CD4-positive, alpha-beta memory T cell (primary cell): ENCODE measurements at regions not wholly inside any gene's neighbourhood (a gene's known extent, or its start where the extent isn't known, plus 50 kb on each side); places are given as distances from the start of the nearest gene placed in this dataset.

Experiments
- CTCF ChIA-PET: fragments of 350-600 bp; sonication (Branson Sonifier 250); formaldehyde crosslinking; loops from one replicate; lab custom pipeline; 2021; ENCODE audit warnings: inconsistent platforms; ENCODE audit not compliant: partially characterized antibody; lab: Charles Lee
- POLR2A ChIA-PET: fragments of 350-600 bp; sonication (Branson Sonifier 250); formaldehyde crosslinking; loops from one replicate; lab custom pipeline; 2021; ENCODE audit not compliant: partially characterized antibody; lab: Charles Lee
- DNase-seq, 5 donors: peaks; one replicate each; pipeline versions ENCODE4 v3.0.0 to v3.0.0-alpha.2; 2020 to 2022; ENCODE audit warnings: mixed read lengths in 1 of 5
- H3K27ac ChIP-seq: one replicate; pipeline ENCODE4 v1.7.0; 2013; ENCODE audit warnings: low read depth, low read length
- H3K27me3 ChIP-seq: 2 replicates; pipeline ENCODE4 v1.7.0; 2013; ENCODE audit warnings: mild to moderate bottlenecking, low read length, moderate library complexity; ENCODE audit not compliant: insufficient read depth
- H3K36me3 ChIP-seq: 2 replicates; pipeline ENCODE4 v1.7.0; 2013; ENCODE audit warnings: mild to moderate bottlenecking, low read length, moderate library complexity; ENCODE audit not compliant: insufficient read depth
- H3K4me1 ChIP-seq: 2 replicates; pipeline ENCODE4 v1.7.0; 2013; ENCODE audit warnings: mild to moderate bottlenecking, low read length, moderate library complexity; ENCODE audit not compliant: insufficient read depth
- H3K4me3 ChIP-seq, 2 donors: one replicate each; pipeline ENCODE4 v1.7.0; 2013; ENCODE audit warnings: low read length in 2 of 2, mild to moderate bottlenecking in 1 of 2
- H3K9me3 ChIP-seq, 2 donors: one replicate each; pipeline ENCODE4 v1.7.0; 2013; ENCODE audit warnings: low read length in 2 of 2, control low read depth in 1 of 2; ENCODE audit not compliant: control insufficient read depth in 1 of 2
- H3K27ac Mint-ChIP-seq, 7 donors: one replicate each; pipeline ENCODE4 v1.8.0; 2020 to 2021; ENCODE audit warnings: mixed read lengths in 7 of 7, mild to moderate bottlenecking in 6 of 7, inconsistent platforms in 3 of 7, moderate library complexity in 3 of 7
- H3K27me3 Mint-ChIP-seq, 2 donors: one replicate each; pipeline ENCODE4 v1.8.0; 2020 to 2021; ENCODE audit warnings: mixed read lengths in 2 of 2
- H3K36me3 Mint-ChIP-seq, 2 donors: one replicate each; pipeline ENCODE4 v1.8.0; 2020 to 2021; ENCODE audit warnings: mixed read lengths in 2 of 2, inconsistent platforms in 1 of 2, mild to moderate bottlenecking in 1 of 2
- H3K4me1 Mint-ChIP-seq, 4 donors: one replicate each; pipeline ENCODE4 v1.8.0; 2020 to 2021; ENCODE audit warnings: mixed read lengths in 4 of 4, mild to moderate bottlenecking in 1 of 4
- H3K4me3 Mint-ChIP-seq, 8 donors: one replicate each; pipeline ENCODE4 v1.8.0; 2020 to 2021; ENCODE audit warnings: mixed read lengths in 8 of 8, mild to moderate bottlenecking in 7 of 8, moderate library complexity in 6 of 8, inconsistent platforms in 3 of 8
- H3K9me3 Mint-ChIP-seq, 8 donors: one replicate each; pipeline ENCODE4 v1.8.0; 2020 to 2021; ENCODE audit warnings: mixed read lengths in 8 of 8, mild to moderate bottlenecking in 5 of 8, inconsistent platforms in 3 of 8, moderate library complexity in 1 of 8
- intact Hi-C: fragments of 100-400 bp; cut with micrococcal nuclease; formaldehyde crosslinking; loops from one replicate; pipeline ENCODE4 v1.15.1; 2023

DNA sequence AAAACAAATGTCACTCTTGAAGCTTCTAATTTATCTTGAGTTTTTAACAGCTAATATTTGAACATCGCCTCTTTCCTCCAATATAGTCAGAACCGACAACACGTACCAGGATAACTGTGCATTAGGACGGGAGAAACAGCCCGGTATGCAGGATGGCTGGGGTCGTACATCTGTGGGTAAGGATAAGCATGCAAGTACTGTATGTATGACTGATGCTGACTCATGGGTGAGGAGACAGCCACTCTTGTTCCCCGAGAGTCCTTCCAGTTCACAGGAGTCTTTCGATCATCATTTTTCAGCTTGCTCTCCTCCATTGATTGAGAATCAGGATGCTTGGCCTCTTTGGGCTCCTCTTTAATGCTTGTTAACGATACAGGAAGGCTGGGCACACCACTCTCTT is 102.3 kb downstream of the ZNF608 start:
- Mint-ChIP-seq H3K9me3 (peaks cover 2 to 8% (median 3%) of the 10 kb centered on the region in 8 donors), H3K27me3 (peaks cover 2 to 10% of the 10 kb centered on the region in 2 donors), H3K4me3 (no peak overlapping the region), H3K4me1 (peaks cover 3 to 11% (median 7%) of the 10 kb centered on the region in 4 donors), H3K36me3 (no peaks in the 10 kb centered on the region), H3K27ac (peak overlapping the region in 1 of 7 donors; percentile 3)
- H3K4me3 ChIP-seq, result no peak overlapping the region
- H3K9me3 ChIP-seq, result no peaks in the 10 kb centered on the region
- no peak overlapping the region for H3K27ac ChIP-seq
- no peak for DNase-seq
- peaks cover 8% of the 10 kb centered on the region for H3K4me1 ChIP-seq
- no peaks in the 10 kb centered on the region for H3K27me3 ChIP-seq
- no peaks in the 10 kb centered on the region for H3K36me3 ChIP-seq
- CTCF ChIA-PET, result no interaction called here
- POLR2A ChIA-PET, result no interaction called here
- intact Hi-C loops, result no loop called here

DNA sequence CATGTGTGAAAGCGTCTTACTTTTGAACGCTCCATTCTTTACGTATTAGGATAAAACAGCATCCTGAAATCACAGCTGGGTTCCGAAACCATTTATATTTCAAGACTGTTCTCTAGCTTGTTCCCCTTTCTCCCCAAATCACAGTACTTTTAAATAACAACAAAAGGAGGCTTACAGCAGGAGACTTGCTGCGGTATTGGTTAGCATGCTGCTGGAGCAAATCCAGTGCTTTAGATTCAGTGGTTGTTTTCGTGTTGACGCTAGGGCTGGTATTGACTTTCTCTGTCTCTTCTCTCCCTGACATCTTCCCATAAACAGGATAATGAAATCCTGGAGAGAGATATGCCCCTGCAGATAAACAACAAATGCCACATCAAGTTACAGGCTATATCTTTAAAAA is 103.1 kb downstream of the ZNF608 start:
- no peak for DNase-seq
- intact Hi-C loops, result no loop called here
- peaks cover 2 to 8% (median 3%) of the 10 kb centered on the region in 8 donors for H3K9me3 Mint-ChIP-seq
- Histone ChIP-seq H3K9me3 (no peaks in the 10 kb centered on the region), H3K4me3 (no peak overlapping the region), H3K4me1 (peaks cover under 1% of the 10 kb centered on the region), H3K27ac (no peak overlapping the region), H3K27me3 (no peaks in the 10 kb centered on the region), H3K36me3 (no peaks in the 10 kb centered on the region)
- H3K4me3 Mint-ChIP-seq, result no peak overlapping the region
- CTCF ChIA-PET, result no interaction called here
- H3K27ac Mint-ChIP-seq, result no peak overlapping the region
- POLR2A ChIA-PET, result no interaction called here
- peaks cover 2 to 10% of the 10 kb centered on the region in 2 donors for H3K27me3 Mint-ChIP-seq
- H3K4me1 Mint-ChIP-seq, result peaks cover 0 to 3% (median 2%) of the 10 kb centered on the region in 4 donors
- H3K36me3 Mint-ChIP-seq, result no peaks in the 10 kb centered on the region

DNA sequence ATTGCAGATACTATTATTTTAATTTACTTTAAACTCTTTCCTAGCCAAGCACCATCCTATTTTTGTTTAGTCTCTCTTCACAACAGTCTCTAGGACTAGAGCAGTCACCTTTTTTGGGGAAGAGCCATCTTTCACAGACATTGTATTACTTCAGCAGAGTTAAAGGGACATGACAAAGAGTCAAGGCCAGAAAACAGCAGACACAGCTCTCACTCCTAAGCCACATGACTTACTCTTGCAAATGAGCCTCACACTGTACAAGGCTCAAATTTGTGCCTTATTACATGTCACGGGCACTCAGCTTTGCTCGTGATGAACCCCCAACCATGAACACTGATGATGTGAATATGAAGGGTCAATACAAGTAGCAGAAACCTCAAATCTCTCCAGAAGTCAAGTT is 104.3 kb downstream of the ZNF608 start:
- H3K9me3 Mint-ChIP-seq, result peaks cover 1 to 8% (median 3%) of the 10 kb centered on the region in 8 donors
- Histone ChIP-seq H3K36me3 (no peaks in the 10 kb centered on the region), H3K4me1 (no peaks in the 10 kb centered on the region), H3K4me3 (no peak overlapping the region), H3K9me3 (no peaks in the 10 kb centered on the region), H3K27ac (no peak overlapping the region), H3K27me3 (no peaks in the 10 kb centered on the region)
- ChIA-PET CTCF (no interaction called here), POLR2A (no interaction called here)
- H3K4me3 Mint-ChIP-seq, result no peak overlapping the region
- H3K4me1 Mint-ChIP-seq, result no peaks in the 10 kb centered on the region
- H3K27ac Mint-ChIP-seq, result no peak overlapping the region
- no peaks in the 10 kb centered on the region for H3K36me3 Mint-ChIP-seq
- DNase-seq, result no peak
- intact Hi-C loops, result no loop called here
- peaks cover under 1 to 10% of the 10 kb centered on the region in 2 donors for H3K27me3 Mint-ChIP-seq

DNA sequence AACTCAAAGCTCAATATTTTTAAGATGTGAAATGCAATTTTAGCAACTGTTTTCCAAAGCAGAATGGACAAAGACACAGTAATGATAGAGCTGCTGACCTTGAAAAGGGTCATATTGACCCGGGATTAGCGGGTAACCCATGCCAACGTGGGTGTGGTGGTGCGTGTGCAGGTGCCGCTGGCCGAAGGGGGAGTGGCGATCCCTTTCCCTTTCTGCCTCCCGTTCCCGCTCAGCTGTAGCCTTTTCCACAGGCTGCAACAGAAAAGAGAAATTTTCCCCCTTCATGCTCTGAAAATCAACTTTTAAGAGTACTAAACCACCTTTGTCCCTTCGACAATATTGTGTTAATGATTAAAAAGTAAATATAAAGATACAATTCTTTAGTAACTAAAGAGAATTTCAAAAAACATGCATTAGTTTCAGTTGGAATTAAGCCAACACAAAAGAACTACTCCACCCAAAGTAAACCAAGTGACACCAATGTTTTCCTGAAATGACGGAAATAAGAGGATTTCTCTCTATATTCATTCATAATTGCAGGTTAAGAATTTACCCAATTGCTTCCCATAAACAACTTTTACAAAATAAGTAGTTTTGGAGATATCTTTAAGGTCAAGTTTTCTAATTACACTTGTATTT is 105.2 kb downstream of the ZNF608 start:
- Histone ChIP-seq H3K27ac (no peak overlapping the region), H3K36me3 (no peaks in the 10 kb centered on the region), H3K27me3 (no peaks in the 10 kb centered on the region), H3K4me1 (no peaks in the 10 kb centered on the region), H3K4me3 (no peak overlapping the region), H3K9me3 (no peaks in the 10 kb centered on the region)
- H3K36me3 Mint-ChIP-seq, result no peaks in the 10 kb centered on the region
- H3K4me3 Mint-ChIP-seq, result no peak overlapping the region
- no peak for DNase-seq
- ChIA-PET CTCF (no interaction called here), POLR2A (no interaction called here)
- no peaks in the 10 kb centered on the region for H3K4me1 Mint-ChIP-seq
- peaks cover 0 to 9% of the 10 kb centered on the region in 2 donors for H3K27me3 Mint-ChIP-seq
- peaks cover 0 to 8% (median 3%) of the 10 kb centered on the region in 8 donors for H3K9me3 Mint-ChIP-seq
- no peak overlapping the region for H3K27ac Mint-ChIP-seq
- intact Hi-C loops, result no loop called here

DNA sequence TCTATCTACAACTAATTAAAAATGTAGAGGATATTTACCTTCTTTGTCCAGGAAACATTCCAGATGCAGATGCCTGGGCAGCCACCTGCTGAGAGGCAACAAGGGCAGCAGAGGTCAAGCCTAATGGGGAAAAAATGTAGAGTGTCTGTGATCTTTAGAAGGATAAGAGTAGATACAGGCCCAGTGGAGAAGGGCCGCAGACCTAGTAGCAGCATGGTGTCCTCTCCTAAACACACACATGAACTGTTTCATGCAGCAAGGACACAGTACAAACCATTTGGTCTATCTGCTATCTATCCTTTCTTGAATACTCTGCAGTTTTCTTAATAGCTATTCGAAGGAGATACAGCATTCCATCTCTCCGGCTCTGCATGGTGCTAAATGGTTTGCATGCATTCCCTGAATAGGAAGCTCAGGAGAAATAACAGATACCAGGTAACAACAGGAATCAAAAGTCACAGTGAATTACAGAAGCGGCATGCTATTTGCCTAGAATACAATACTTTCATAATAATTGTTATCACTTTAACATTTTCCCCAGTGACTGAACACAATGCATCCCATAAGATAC is 107.3 kb downstream of the ZNF608 start:
- H3K4me3 ChIP-seq, result no peak overlapping the region
- peaks cover 0 to 8% (median 3%) of the 10 kb centered on the region in 8 donors for H3K9me3 Mint-ChIP-seq
- no peaks in the 10 kb centered on the region for H3K36me3 Mint-ChIP-seq
- ChIA-PET CTCF (interaction anchor here (0.6 kb wide), 1 partner anchor 1899 kb away, joined by 3 read pairs; no protein-coding TSS in a partner anchor), POLR2A (no interaction called here)
- H3K9me3 ChIP-seq, result no peaks in the 10 kb centered on the region
- no peak for DNase-seq
- no peak overlapping the region for H3K27ac ChIP-seq
- intact Hi-C loops, result no loop called here
- H3K4me3 Mint-ChIP-seq, result no peak overlapping the region
- H3K36me3 ChIP-seq, result no peaks in the 10 kb centered on the region
- H3K27ac Mint-ChIP-seq, result no peak overlapping the region
- no peaks in the 10 kb centered on the region for H3K4me1 Mint-ChIP-seq
- H3K4me1 ChIP-seq, result no peaks in the 10 kb centered on the region
- H3K27me3 ChIP-seq, result no peaks in the 10 kb centered on the region
- peaks cover 0 to 9% of the 10 kb centered on the region in 2 donors for H3K27me3 Mint-ChIP-seq

DNA sequence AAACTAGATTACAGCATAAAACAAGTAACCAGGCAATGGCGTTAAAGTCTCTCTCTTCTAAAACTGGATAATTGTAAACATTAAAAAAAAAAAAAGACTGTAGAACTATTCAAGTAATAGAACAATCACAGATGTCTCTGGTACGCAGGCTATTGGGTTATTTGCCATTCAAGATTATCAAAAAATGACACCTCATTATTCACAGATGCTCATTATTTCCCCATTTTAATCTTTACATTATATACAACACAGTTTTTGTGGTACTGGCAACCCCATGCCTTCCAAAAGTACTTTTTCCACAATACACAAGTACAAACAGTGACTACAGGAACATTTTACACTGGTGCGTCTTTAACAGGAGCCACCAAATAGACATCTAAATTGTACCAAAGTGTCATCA is 109.4 kb downstream of the ZNF608 start:
- H3K4me3 ChIP-seq, result no peak overlapping the region
- DNase-seq, result no peak
- no peaks in the 10 kb centered on the region for H3K4me1 ChIP-seq
- no peaks in the 10 kb centered on the region for H3K4me1 Mint-ChIP-seq
- no peaks in the 10 kb centered on the region for H3K36me3 ChIP-seq
- ChIA-PET POLR2A (no interaction called here), CTCF (no interaction called here)
- no peaks in the 10 kb centered on the region for H3K9me3 ChIP-seq
- no peaks in the 10 kb centered on the region for H3K27me3 ChIP-seq
- no peak overlapping the region for H3K4me3 Mint-ChIP-seq
- intact Hi-C loops, result no loop called here
- H3K27ac Mint-ChIP-seq, result no peak overlapping the region
- H3K27me3 Mint-ChIP-seq, result peaks cover 0 to 4% of the 10 kb centered on the region in 2 donors
- H3K36me3 Mint-ChIP-seq, result no peaks in the 10 kb centered on the region
- H3K9me3 Mint-ChIP-seq, result peaks cover 0 to 8% (median 2%) of the 10 kb centered on the region in 8 donors
- H3K27ac ChIP-seq, result no peak overlapping the region

DNA sequence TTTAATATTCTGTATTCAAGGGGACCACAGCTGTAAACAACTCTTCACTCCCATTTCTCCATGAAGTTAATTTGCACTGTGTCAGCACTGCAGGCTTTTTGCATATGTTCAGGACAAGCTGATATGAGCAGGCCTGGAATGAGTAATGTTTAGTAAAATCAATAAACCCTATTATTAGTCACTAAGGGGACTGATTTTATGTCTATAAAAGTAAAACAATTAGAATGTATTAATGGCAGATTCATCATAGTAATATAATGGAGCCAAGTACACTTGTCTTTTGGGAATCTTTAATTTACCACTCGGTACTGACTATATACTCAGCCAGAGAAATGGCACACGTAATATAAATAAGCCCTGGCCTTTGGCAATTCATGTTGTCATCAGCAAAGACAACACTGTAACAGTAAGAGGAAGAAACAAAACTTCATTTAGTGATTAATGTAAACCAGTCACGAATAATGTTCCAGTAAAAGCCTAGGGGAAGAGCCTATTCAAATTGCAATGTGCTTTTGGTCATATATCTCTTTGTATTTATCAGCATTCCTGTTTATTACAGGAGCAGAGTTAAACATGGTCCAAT is 111.6 kb downstream of the ZNF608 start:
- ChIA-PET POLR2A (no interaction called here), CTCF (no interaction called here)
- H3K27me3 ChIP-seq, result no peaks in the 10 kb centered on the region
- H3K36me3 ChIP-seq, result no peaks in the 10 kb centered on the region
- DNase-seq, result no peak
- no peaks in the 10 kb centered on the region for H3K4me1 ChIP-seq
- no peak overlapping the region for H3K27ac ChIP-seq
- Mint-ChIP-seq H3K36me3 (no peaks in the 10 kb centered on the region), H3K4me3 (no peak overlapping the region), H3K9me3 (peaks cover 0 to 2% (median 0%) of the 10 kb centered on the region in 8 donors), H3K27me3 (no peaks in the 10 kb centered on the region), H3K27ac (no peak overlapping the region), H3K4me1 (peaks cover 0 to 1% (median 0%) of the 10 kb centered on the region in 4 donors)
- H3K4me3 ChIP-seq, result no peak overlapping the region
- H3K9me3 ChIP-seq, result no peaks in the 10 kb centered on the region
- intact Hi-C loops, result no loop called here
